GM23248 (cell line): ENCODE measurements at regions not wholly inside any gene's neighbourhood (a gene's known extent, or its start where the extent isn't known, plus 50 kb on each side); places are given as distances from the start of the nearest gene placed in this dataset.

Experiments used
- EZH2 ChIP-seq: fragments of 200-600 bp; sonication (generic); IDR thresholded peaks from 2 replicates; pipeline ENCODE4 v1.6.1; 2018; ENCODE audit warnings: antibody characterized with exemption, mild to moderate bottlenecking; ENCODE audit not compliant: insufficient read depth, poor library complexity, severe bottlenecking
- EZH2phosphoT487 ChIP-seq: fragments of 200-600 bp; sonication (generic); IDR thresholded peaks from 2 replicates; pipeline ENCODE4 v1.6.1; 2018; ENCODE audit warnings: antibody characterized with exemption, moderate library complexity, mild to moderate bottlenecking, low read depth; ENCODE audit not compliant: insufficient read depth

- TF ChIP-seq EZH2 (no peak), EZH2phosphoT487 (no peak)
Measured at GRCh38 chr9:95769473-95769872, 106.0 kb upstream of the ERCC6L2 start.
